Stimulated activated CD4-positive, alpha-beta T cell treated with anti-CD3 and anti-CD28 coated beads, Interleukin-15, amount 100 ng/mL, for 24 hours (primary cell): ENCODE measurements at regions not wholly inside any gene's neighbourhood (a gene's known extent, or its start where the extent isn't known, plus 50 kb on each side); places are given as distances from the start of the nearest gene placed in this dataset.

Experiments
- DNase-seq: peaks from one replicate; pipeline ENCODE4 v3.0.0-alpha.2; 2020

DNA sequence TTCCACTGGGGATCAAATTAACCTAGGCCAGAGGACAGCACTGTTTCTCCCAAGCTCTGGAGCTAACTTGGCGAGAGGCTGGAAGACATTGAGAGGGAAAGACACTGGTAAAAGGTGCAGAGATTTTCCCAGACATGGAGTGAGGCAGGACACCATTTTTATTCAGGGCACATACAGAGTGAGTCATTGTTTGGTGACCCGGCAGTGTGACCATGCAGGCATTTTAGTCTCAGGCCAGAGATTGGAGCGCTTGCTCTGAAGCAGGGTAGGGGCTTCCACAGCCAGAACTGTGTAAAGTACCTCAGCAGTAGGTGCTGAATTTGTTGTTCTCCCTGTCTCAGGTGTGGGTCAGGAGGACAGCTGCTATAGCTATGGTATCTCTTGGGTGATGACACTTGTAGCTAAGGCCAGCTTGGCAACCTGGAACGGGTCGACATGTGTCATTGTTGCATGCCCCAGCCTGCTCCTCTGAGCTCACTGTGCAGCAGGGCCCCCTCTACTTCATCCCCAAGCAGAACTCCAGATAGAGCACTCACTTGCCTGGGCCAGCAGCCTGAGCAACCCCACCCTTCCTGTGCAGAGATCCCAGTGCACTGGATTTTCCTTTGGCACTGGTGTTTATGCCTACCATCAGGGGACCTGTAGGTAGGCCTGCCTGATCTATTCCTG is 79.8 kb upstream of the ATP8A1 start:
- no peak for DNase-seq

GRCh38 chr4:42733380-42733779 is 76.5 kb upstream of the ATP8A1 start:
- no peak for DNase-seq

DNA sequence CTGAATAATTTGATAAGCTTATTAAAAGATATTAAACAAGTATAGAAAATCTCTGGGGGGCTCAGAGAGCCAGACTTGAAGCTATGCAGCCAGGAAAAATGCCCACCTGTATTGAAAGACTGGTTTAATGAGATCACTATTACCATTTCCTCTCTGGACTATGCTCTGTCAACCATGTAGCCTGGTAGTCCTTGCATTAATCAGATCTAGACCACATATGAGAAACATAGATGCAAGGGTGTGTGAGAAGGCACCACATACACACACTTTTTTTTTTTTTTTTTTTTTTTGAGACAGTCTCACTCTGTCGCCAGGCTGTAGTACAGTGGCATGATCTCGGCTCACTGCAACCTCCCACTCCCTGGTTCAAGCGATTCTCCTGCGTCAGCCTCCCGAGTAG is 75.9 kb upstream of the ATP8A1 start:
- no peak for DNase-seq

DNA sequence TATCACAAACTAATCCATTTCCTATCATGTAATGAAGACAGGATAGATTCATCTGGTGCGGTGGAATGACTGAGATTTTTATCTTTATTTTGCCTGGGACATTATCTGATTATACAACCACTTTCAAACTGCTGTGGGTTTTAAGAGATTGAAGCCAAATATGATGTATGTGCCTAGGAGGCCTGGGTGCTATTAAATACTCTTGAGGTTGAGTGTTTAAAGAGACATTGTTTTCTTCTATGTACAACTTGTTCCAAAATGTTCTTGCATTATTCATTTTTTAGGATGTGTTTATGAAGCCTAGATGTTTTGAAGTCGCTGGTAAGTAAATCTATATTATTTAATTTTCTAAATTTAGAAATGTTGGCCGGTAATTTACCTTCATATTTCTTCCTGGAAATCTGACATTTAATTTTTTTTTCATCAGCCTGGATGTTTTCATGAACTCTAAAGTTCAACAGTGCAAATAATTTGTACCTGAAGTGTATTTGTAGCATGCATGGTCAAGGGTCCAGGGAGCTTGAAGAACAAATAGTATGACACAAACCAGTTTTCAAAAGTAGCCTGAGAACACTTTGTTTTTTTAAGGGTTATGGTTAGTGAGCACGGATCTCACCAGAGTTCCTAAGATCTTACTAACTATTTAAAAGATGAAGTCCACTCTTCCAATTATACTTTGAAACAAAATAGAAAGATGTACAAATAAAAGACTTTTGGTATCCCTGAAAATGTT is 72.8 kb upstream of the ATP8A1 start:
- DNase-seq, result no peak

DNA sequence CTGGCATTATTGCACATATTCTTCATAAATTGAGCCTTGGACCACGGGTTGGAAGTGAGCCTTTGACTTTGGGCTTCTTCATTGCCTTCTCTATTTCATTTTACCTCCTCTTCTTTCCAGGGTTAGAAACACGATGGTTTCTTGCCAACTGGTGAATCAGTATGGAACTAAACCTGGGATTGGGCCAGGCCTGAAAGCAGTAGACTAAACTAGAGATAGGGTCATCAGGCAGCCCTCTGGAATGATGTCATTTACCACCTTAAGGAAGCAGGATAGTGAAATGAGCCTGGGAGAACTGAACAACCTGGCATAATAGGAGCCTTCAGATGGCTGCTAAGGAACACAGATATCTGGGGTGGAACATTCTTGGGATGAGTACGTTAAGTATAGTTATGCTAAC is 67.5 kb upstream of the ATP8A1 start:
- no peak for DNase-seq

GRCh38 chr4:42720533-42720932 is 63.6 kb upstream of the ATP8A1 start:
- DNase-seq, result no peak

- no peak for DNase-seq
These were observed 62.4 kb upstream of the ATP8A1 start for GRCh38 chr4:42719257-42719656.

DNA sequence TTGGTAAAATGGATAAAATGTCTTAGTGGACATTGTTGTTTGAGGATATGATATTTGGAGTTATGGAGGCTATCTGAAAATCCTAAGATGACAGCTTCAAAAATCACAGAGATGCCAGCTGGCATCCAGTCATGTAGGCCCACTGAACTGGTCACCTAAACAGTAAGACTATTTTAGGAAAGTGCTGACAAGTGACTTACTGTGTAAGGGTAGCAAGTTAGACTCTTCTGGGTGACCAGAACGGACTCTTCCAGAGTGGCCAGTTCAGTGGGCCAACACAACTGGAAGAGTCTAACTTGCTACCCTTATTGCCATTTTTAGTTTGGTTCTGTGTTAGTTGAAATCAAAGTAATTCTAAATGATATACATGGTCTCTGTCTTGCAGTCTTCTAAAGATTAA is 61.4 kb upstream of the ATP8A1 start:
- DNase-seq, result no peak

- DNase-seq, result no peak
These were observed 60.1 kb upstream of the ATP8A1 start for GRCh38 chr4:42716996-42717395.

GRCh38 chr4:42715807-42716482 is 59.0 kb upstream of the ATP8A1 start:
- no peak for DNase-seq

DNA sequence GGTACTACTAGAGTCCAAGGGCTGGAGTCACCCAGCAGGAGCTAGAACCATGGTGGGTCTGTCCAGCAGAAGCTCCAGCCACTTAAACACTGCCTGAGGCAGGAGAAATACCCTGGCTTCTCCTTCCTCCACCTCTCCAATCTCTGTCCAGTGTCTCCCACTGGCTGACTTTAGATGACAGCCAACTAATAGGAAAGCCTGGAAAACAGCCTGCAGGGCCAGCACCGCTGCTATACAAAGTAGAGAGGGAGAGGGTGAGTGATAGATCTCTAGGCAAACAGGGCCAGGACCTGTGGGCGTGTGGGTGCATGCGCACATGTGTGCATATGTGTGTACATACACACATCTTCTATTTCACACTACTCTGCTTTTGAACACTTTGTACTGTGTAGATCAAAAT is 56.5 kb upstream of the ATP8A1 start:
- DNase-seq, result no peak

DNA sequence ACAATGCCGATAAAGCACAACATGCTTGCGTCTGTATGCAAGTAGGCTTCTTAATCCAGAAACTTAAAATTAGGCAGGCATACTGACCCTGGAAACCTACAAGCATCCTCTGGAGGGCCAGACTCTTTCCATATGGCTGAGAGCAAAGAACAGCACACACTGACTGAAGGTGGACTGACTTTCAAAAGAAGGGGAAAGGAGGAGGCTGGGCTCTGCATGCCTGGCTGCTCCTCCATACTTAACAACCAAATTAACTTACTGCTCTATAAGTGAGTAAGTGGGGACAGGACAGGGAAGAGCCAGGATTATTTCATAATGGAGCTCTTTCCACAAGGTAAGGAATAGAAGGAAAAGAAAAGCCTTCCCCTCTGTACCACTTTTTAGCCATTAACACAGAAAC is 55.9 kb upstream of the ATP8A1 start:
- DNase-seq, result no peak

DNA sequence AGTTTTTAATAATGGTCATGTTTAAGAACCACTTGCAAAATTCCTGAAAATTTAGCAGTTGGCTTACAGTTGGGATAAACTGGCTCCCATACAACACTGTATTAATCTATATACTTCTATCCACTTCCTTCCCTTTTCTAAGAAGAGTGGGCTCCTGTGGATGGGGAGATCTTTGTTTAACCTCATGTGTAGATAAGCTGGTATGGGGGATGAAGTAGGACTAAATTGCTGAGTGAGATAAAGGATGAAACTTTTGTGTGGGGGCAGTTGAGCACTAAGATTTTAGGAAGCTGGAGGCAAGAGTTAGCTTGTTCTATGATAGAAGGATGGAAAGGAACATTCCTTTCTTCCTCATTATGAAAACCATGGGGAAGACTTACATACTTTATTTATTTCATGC is 54.6 kb upstream of the ATP8A1 start:
- DNase-seq, result no peak

DNA sequence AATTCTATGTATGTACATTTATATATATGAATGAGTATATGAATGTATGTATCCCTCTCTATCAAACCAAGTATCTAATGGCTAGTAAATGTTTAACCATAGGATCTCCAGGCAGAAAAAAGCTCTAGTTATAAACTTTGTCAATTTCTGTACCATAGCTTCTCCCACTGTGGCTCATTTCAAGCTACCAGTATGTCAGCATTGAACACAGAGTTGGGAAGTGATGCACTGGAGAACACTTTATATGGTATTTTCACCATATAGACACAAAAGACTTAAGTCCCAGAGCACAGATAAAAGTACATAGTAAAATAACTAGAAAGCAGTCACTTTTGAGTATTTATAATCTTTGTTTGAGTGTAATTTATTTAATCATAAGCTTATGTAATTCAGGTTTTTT is 53.9 kb upstream of the ATP8A1 start:
- no peak for DNase-seq

DNA sequence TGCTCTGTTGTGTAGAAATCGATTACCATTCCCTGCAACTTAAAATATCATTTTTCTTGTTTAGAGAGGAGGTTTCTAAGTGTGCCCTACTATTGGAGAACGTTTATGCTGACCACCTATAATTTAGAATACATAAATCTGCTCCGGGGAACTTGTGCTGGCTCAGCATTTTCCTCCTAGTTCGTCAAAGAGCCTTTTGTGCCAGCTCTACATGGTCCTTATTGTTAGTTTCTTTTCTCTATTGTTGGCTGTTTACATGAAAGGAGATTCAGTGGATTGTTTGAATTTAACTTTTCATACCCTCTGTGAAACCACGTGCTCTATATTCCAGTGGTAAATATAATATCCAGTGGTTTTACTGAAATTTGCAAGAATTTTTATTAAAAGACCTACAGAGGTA is 53.4 kb upstream of the ATP8A1 start:
- no peak for DNase-seq

DNA sequence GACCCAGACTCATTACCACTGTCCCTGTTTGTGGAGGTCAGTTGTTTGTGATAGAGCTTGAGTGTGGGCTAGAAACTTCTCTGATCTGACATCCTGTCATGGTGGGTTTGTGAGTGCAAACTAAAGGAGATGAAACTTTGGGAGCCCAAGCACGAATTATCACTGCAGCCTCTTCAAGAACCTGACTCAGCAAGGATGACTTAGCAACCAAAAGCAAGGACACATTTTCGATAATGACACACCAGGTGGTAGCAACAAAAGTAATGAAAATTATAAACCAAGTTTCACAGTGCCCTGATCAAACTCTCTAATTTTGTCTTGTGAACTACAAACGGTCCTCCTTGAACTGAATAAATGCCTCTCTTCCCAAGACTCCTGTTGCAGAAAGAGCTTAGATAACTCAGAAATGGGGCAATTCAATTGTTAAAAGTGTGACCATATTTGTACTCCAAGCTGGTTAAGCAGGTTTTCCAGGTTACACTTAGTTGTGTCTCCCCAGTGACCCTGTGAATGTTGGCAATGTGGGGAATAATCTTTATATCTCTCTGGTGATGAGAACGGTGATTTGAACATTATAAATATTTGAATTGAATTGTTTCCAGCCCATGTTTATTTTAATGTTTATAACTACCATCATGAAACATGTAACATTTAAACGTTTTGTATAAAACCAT is 52.6 kb upstream of the ATP8A1 start:
- DNase-seq, result no peak

- no peak for DNase-seq
These were observed 51.7 kb upstream of the ATP8A1 start for GRCh38 chr4:42708625-42709024.
